IPS DF 4.7 (cell line): ENCODE measurements at regions not wholly inside any gene's neighbourhood (a gene's known extent, or its start where the extent isn't known, plus 50 kb on each side); places are given as distances from the start of the nearest gene placed in this dataset.
"Not testable (repeated sequence)": the region's sequence is repeated elsewhere in the genome, so short reads cannot be mapped to it uniquely, and the experiment has no call there.

ENCODE experiments used
- DNase-seq: peaks from one replicate; pipeline ENCODE4 v3.0.0-alpha.2; 2013; ENCODE audit warnings: low spot score; ENCODE audit errors: extremely low read depth

- not testable (repeated sequence) for DNase-seq
Observed at GRCh38 chr4:128535510-128535909, 247.9 kb upstream of the PGRMC2 start.

DNA sequence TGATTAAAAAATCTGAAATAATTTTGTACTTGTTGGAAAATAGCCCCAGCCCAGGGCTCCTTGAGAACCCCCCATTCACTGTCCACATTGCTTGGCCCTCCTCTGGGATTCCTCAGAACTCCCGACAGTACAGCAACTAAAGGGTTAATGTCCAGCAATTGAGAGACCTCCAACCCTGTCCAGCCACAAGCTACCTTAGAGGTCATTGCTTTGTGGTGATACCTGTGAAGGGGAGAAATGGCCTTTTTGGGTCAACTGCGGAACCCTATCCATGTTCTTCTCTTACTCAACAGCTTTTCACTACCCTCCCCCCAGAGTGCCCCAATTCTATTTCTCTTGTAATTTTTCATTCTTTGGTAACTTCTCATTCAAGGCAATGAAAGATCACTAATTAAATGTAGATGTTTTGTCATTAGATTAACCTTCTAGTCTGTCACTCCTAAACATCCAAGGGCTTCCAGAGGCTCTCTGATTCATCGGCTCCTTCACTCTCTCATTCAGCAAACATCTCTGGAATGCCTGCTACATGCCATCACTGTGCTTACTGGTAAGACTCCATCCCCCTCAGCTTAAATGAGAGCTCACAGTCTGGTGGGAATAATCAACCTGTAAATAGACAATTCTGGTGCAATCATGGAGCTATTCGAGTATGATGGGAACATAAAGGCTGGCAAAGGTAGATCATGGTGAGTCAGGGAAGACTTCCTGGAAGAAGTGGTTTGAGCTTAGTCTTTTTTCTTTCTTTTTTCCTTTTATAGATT is 241.4 kb upstream of the PGRMC2 start:
- peak; percentile 68 for DNase-seq

DNA sequence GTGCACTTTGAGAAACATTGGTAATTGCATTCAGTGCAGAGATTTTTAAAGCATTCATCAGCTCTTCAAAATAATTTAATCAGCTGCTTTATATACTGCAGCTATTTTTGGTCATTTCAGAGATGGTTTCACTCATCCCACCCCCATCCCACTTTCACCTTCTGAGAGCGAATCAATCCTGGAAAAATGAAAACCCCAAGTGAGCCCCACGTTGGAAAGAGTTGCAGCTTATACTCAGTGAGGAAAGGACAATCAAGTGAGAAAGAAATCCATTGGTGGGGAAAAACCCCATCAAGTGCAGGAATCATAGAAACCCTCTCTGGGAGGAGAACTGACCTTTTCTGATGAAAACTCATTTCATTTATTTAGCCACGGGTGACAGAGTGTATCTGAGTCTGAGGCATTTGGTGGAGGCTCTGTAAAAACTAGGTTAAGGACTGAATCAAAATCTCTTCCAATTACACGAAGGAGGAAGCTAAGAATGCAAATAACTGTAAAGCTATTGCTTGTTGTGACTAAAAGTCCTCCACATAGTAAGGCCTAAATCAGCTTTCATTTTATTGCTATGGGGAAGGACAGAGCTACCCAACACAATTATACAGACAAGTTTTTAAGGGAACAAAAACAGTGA is 240.4 kb upstream of the PGRMC2 start:
- no peak for DNase-seq

DNA sequence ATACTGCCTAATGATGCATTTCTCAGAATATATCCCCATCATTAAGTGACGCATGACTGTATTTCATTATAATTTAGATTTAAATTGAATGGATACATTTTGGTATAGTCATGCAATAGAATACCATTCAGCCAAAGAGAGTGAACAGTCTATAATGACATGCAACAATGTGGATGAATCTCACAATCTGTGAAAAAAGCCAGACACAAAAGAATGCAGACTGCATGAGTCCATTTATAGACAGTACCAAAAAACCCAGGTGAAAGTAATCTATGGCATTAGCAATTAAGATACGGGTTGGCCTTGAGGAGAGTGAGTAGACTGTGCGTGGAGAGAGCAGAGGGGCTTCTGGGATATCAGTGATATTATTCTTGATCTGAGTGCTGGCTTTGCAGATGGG is 239.7 kb upstream of the PGRMC2 start:
- DNase-seq, result no peak

DNA sequence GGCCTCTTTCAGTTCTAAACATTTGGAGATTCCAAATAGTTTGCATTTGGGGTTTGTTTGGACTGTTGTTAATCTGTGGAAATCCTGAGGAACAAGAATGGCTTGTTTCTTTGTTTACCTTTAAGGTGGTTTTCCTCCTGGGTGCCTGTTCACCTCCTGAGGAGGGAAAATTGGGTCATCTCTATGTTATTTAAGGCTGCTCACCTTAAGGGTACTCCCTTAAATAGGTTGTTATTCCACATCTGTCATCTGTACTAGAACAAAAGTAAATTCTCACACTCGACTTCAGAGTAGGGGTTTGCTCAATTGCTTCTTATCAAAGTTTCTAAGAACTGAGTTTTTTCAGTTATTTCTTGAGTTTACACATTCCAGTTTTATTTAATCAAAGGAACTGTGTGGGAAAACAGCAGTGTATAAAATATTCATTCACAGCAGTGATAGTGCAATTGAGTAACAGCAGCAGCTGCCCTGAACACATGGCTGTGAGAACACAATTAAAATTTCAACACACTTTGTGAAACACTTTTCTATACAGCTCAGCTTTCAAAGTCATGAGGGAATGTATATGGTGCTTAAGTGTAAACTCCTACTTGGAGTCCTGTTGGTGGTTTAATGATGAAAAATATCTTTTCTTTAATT is 238.5 kb upstream of the PGRMC2 start:
- DNase-seq, result no peak

DNA sequence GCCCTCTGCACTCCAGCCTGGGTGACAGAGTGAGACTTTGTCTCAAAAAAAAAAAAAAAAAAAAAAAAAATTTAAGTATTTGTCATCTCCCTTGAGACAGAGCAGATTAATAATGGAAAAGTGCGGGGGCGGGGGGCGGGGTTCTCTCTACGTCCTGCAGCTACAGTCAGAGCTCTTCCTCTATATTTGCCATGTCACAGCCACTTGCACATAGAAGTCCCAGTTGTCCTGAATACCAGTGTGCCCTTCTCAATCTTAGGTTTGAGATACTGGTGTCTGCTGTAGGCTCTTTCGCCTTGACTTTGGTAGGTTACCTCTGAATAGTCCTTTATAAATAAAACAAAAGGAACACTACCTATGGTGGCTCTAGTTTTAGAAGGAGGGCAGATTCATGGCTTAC is 237.8 kb upstream of the PGRMC2 start:
- no peak for DNase-seq

DNA sequence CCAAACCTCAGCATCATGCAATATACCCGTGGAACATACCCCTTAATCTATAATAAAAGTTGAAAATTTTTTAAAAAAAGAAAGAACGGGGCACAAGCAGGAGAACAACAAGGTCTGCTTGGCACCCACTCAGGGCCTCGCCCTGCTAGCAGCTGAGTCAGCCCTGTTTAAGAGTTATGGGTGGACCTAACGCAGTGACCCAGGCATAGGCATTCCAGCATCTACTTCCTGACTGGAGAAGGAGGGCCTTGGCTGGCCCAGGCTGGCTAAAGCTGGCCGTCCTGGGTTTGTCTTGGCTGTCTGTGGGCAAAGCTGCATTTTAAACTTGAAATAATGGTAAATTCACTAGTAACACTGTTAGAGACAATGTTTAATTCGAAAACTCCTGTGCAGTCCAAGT is 236.7 kb upstream of the PGRMC2 start:
- DNase-seq, result no peak

DNA sequence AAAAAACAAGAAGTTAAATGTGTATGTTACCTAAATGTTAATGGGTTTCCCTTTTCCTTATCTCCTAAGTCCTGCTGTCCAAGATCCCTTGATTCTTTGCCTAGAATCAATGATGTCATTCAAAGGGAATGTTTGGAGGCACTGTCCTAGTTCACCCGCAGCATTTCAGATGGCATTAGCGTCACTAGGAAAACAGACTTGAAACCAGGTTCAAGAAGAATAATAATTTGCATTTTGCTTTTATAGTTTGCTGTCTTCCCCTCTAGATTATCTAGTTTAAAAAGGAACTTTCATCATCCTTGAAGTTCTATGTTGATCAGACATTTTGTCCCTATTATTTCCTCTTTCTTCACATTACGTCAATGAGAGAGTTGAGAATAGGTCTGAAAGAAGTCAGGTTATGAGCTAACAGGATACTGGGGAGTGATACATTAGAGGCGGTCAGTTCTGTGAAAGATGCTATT is 234.1 kb upstream of the PGRMC2 start:
- DNase-seq, result no peak

GRCh38 chr4:128521156-128521555 is 233.5 kb upstream of the PGRMC2 start:
- no peak for DNase-seq

- DNase-seq, result no peak
Observed at GRCh38 chr4:128519163-128519830, 231.7 kb upstream of the PGRMC2 start.

DNA sequence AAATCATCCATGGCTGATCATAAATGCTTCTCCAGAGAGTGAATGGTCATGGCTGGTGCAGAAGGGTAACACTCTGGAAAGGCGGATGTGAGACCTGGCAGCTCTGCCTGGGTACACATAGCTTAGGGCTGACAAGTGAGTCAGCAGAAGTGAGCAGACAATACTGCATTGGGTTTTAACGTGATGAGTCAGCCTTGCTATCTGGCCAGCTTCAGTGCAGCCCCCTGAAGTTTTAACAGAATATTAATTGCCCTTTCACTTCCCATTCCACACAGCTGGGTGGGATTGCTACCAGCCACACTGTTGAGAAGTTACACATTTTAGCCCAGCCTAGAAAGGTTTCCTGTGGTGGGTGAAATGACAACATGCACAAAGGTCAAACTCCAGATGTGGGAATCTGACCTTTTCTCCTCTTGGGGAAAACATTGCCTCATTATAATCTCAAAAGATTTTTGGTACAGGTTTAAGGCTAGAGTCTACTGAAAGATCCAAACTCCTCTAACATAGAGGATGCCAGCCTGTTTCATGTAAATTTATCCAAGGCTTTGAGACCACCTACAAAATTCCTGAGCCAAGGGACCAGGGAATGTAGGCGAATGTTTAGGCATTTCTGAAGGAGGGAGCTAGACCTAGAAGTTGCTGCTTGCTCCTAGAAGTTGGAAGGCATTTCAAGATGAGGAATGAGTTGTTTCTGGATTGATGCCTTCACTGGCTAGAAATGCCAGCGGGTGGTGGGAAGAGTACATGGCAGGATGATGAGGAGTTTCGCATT is 230.3 kb upstream of the PGRMC2 start:
- DNase-seq, result no peak

- no peak for DNase-seq
Observed at GRCh38 chr4:128517096-128517738, 229.6 kb upstream of the PGRMC2 start.

DNA sequence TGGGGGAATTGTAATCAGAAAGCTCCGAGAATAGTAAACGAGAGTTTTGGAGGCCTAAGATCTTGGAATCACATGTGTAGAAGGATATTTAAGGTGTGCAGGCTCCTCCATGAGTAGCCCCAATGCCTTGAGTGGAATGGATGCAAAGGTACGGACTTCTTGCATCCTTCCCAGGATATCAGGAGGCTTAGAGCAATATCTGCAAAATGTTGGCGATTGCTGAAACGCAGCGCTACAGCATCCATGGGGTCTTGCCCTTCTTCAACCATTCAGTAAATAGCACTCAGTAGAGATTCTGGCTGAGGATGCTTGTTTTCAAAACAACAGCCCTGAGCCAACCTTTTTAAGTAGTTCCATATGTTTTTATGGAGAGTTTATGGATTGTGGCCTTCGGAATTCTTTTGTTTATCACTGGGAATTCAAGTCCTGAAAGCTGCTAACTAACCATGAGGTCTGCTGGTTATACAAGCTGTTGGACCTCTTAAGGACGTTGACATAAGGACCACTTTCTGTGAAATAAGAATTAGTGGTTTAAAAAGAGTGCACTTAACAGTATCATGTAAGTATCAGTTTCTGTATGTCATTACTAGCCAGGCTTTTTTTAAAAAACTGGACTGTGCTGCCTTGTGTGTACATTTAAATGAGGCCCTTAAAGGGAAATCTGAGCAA is 228.8 kb upstream of the PGRMC2 start:
- no peak for DNase-seq

GRCh38 chr4:128513664-128514484 is 226.3 kb upstream of the PGRMC2 start:
- no peak for DNase-seq

DNA sequence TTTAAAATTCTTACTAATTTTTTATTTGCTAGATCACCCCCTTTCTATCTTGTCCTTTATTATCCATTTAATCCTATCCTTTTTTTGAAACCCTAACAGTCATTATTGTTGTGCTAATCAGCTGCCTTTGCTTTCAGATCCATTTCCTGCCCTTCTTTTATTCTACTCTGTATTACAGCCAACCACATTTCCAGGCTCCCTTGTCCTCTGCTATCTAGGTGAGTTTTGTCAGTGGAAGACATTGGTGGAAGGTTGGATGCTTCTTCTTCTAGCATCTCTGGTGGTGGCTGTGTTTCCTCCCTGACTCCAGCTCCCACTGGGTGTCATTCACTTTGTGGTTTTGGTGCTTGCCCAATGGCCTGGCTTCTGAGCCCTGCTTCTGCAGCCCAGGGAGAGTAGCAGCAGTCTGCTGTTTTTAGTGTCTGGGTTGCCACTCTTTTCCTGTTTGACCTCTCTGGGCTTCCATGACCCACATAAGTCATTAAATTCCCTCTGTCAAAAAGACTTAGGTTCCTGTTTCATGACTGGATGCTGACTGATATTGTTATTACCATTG is 225.2 kb upstream of the PGRMC2 start:
- no peak for DNase-seq

DNA sequence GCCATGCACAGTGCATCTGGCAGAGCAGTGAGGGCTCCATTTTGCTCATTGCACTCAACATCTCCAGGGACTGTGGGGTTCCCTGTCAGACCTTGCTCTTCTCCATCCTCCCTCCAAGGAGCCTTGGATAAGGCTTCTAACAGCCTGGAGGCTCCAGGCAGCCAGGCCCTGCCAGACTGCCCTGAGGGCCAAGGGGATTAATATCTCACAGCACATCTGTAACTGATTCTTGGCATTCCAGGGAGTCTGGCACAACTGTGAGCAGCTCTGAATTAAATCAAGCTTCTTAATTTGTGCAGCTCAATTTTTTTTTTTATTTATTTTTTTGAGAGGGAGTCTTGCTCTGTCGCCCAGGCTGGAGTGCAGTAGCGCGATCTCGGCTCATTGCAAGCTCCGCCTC is 224.5 kb upstream of the PGRMC2 start:
- no peak for DNase-seq

DNA sequence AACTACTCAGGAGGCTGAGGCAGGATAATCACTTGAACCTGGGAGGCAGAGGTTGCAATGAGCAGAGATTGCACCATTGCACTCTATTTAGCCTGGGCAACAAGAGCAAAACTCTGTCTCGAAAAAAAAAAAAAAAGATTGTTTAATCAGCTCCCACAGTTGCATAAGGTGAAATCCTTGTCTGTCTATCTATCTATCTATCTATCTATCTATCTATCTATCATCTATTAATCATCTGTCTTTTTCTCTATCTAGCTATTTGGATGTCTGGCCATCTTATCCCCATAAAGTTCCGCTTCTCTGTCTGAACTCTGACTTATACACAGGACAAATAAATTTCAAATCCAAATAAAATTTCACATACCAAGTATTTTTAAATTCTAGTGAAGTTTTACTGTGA is 223.2 kb upstream of the PGRMC2 start:
- DNase-seq, result no peak

GRCh38 chr4:128502818-128503527 is 215.4 kb upstream of the PGRMC2 start:
- no peak for DNase-seq
